A549 (cell line): ENCODE measurements at regions not wholly inside any gene's neighbourhood (a gene's known extent, or its start where the extent isn't known, plus 50 kb on each side); places are given as distances from the start of the nearest gene placed in this dataset.

Experiments
- ATAC-seq, 2 experiments: fragments of 200-7000 bp in 1 of 2; fragments of >200 bp in 1 of 2; cut with Nextera tagmentation in 1 of 2; cut with Tn5 transposase in 1 of 2; 3 replicates each; pipeline versions ENCODE4 v1.8.0 to v1.9.1; 2018 to 2020; ENCODE audit warnings: mild to moderate bottlenecking in 1 of 2, moderate library complexity in 1 of 2
- CTCF ChIA-PET: fragments of 300-600 bp; sonication (Branson Sonifier 250); formaldehyde crosslinking; extraction: SDS; loops from one replicate; lab custom pipeline; 2021; ENCODE audit warnings: antibody characterized with exemption, inconsistent platforms; lab: Yijun Ruan, JAX
- POLR2A ChIA-PET: fragments of 350-600 bp; formaldehyde crosslinking; extraction: SDS; loops from one replicate; lab custom pipeline; 2021; ENCODE audit warnings: antibody characterized with exemption, inconsistent platforms; lab: Yijun Ruan, JAX
- DNase-seq, 2 experiments: peaks; one replicate each; pipeline versions ENCODE4 v3.0.0 to v3.0.0-alpha.2; 2011 to 2016; ENCODE audit warnings: low read depth in 1 of 2, low spot score in 1 of 2
- FAIRE-seq: peaks from 2 replicates; lab custom pipeline; 2011; peaks lifted over from hg19 to GRCh38; lab: Jason Lieb, UNC
- H3K27ac ChIP-seq, 2 experiments: fragments of >200 bp; sonication (Bioruptor Twin); formaldehyde crosslinking; 3 replicates each; pipeline ENCODE4 v1.5.1; 2016 to 2017
- H3K4me1 ChIP-seq: fragments of >200 bp; sonication (Bioruptor Twin); formaldehyde crosslinking; 3 replicates; pipeline ENCODE4 v1.6.1; 2016
- H3K4me2 ChIP-seq: fragments of >200 bp; sonication (Bioruptor Twin); formaldehyde crosslinking; 3 replicates; pipeline ENCODE4 v1.6.1; 2016
- H3K4me3 ChIP-seq: fragments of >200 bp; sonication (Bioruptor Twin); formaldehyde crosslinking; 3 replicates; pipeline ENCODE4 v1.5.1; 2016
- H3K9me3 ChIP-seq: fragments of >200 bp; sonication (Bioruptor Twin); formaldehyde crosslinking; 3 replicates; pipeline ENCODE4 v1.6.1; 2016
- BCL3 ChIP-seq: fragments of >200 bp; sonication (Bioruptor Twin); formaldehyde crosslinking; IDR thresholded peaks from 3 replicates; pipeline ENCODE4 v1.6.1; 2016
- CBX2 ChIP-seq: fragments of 200-600 bp; sonication (generic); IDR thresholded peaks from 2 replicates; pipeline ENCODE4 v1.6.1; 2016; ENCODE audit warnings: low read depth, mild to moderate bottlenecking, borderline replicate concordance
- CEBPB ChIP-seq, 2 experiments: fragments of >200 bp in 1 of 2; sonication (Bioruptor Twin) in 1 of 2; formaldehyde crosslinking in 1 of 2; IDR thresholded peaks; 2 replicates each; pipeline ENCODE4 v1.6.1; 2012 to 2016
- E2F6 ChIP-seq: IDR thresholded peaks from 2 replicates; pipeline ENCODE4 v1.6.1; 2012; ENCODE audit warnings: low read depth, borderline replicate concordance
- ESRRA ChIP-seq: fragments of 150-350 bp; IDR thresholded peaks from 2 replicates; pipeline ENCODE4 v1.6.1; 2014; ENCODE audit warnings: mild to moderate bottlenecking, low read length, borderline replicate concordance
- FOSL2 ChIP-seq, 2 experiments: fragments of 450-650 bp in 1 of 2; fragments of >200 bp in 1 of 2; sonication (Bioruptor Twin) in 1 of 2; formaldehyde crosslinking; IDR thresholded peaks; 2 replicates each; pipeline versions ENCODE4 v1.5.0 to v1.6.1; 2016 to 2020; ENCODE audit warnings: mild to moderate bottlenecking in 1 of 2, moderate library complexity in 1 of 2
- GATA3 ChIP-seq: IDR thresholded peaks from 2 replicates; pipeline ENCODE4 v1.6.1; 2012; ENCODE audit warnings: borderline replicate concordance
- HES2 ChIP-seq: fragments of >200 bp; sonication (Bioruptor Twin); formaldehyde crosslinking; IDR thresholded peaks from 2 replicates; pipeline ENCODE4 v1.6.1; 2016
- HOXA7 ChIP-seq: fragments of 250-450 bp; sonication (Bioruptor Pico); IDR thresholded peaks from 2 replicates; pipeline ENCODE4 v1.5.0; 2020; ENCODE audit warnings: mild to moderate bottlenecking, moderate library complexity
- HOXB13 ChIP-seq: fragments of 250-450 bp; sonication (Bioruptor Pico); IDR thresholded peaks from 2 replicates; pipeline ENCODE4 v1.5.0; 2020; ENCODE audit warnings: low read depth, mild to moderate bottlenecking, moderate library complexity
- HOXB5 ChIP-seq: fragments of 250-450 bp; sonication (Bioruptor Pico); IDR thresholded peaks from 2 replicates; pipeline ENCODE4 v1.5.0; 2020; ENCODE audit warnings: mild to moderate bottlenecking, moderate library complexity
- JUN ChIP-seq, 2 experiments: fragments of >200 bp; sonication (Bioruptor Twin); formaldehyde crosslinking; IDR thresholded peaks; 2 replicates in 1 of 2; 3 replicates in 1 of 2; pipeline ENCODE4 v1.6.1; 2016 to 2017
- JUNB ChIP-seq: fragments of >200 bp; sonication (Bioruptor Twin); formaldehyde crosslinking; IDR thresholded peaks from 2 replicates; pipeline ENCODE4 v1.6.1; 2016
- KDM1A ChIP-seq: fragments of 200-600 bp; sonication (generic); IDR thresholded peaks from 2 replicates; pipeline ENCODE4 v1.6.1; 2016; ENCODE audit warnings: low read depth, mild to moderate bottlenecking
- MAFK ChIP-seq: fragments of 450-650 bp; IDR thresholded peaks from 2 replicates; pipeline ENCODE4 v1.6.1; 2014; ENCODE audit not compliant: partially characterized antibody
- MAX ChIP-seq: IDR thresholded peaks from 2 replicates; pipeline ENCODE4 v1.6.1; 2012
- MAZ ChIP-seq: fragments of 150-350 bp; IDR thresholded peaks from 2 replicates; pipeline ENCODE4 v1.6.1; 2014; ENCODE audit warnings: antibody characterized with exemption, low read depth, low read length, borderline replicate concordance
- MYC ChIP-seq: IDR thresholded peaks from 2 replicates; pipeline ENCODE4 v1.6.1; 2012; ENCODE audit warnings: mild to moderate bottlenecking, inconsistent platforms, low read length, improper control_type of control experiment, borderline replicate concordance
- NR3C1 ChIP-seq: fragments of >200 bp; sonication (Bioruptor Twin); formaldehyde crosslinking; IDR thresholded peaks from 3 replicates; pipeline ENCODE4 v1.6.1; 2017
- PHF8 ChIP-seq: fragments of 200-600 bp; sonication (generic); IDR thresholded peaks from 2 replicates; pipeline ENCODE4 v1.6.1; 2016; ENCODE audit warnings: low read depth, mild to moderate bottlenecking, antibody characterized with exemption, moderate library complexity, borderline replicate concordance
- RNF2 ChIP-seq: fragments of 200-600 bp; sonication (generic); IDR thresholded peaks from 2 replicates; pipeline ENCODE4 v1.6.1; 2016; ENCODE audit warnings: low read depth, mild to moderate bottlenecking, antibody characterized with exemption, moderate library complexity, borderline replicate concordance
- SMC3 ChIP-seq: fragments of >200 bp; sonication (Bioruptor Twin); formaldehyde crosslinking; IDR thresholded peaks from 3 replicates; pipeline ENCODE4 v1.6.1; 2018; ENCODE audit warnings: inconsistent platforms
- TFCP2L1 ChIP-seq: fragments of 250-450 bp; sonication (Bioruptor Pico); IDR thresholded peaks from 2 replicates; pipeline ENCODE4 v1.5.0; 2021; ENCODE audit warnings: mild to moderate bottlenecking
- WGBS: methylation state at CpG from one replicate; pipeline ENCODE4 v1.1.6; 2017; ENCODE audit errors: missing lambda C conversion rate; 5-methylcytosine and 5-hydroxymethylcytosine counted together
- TF ChIP-seq, protein P1 (sequence below): fragments of 450-650 bp; IDR thresholded peaks from 2 replicates; pipeline ENCODE4 v1.6.1; 2014; ENCODE audit warnings: antibody characterized with exemption
- TF ChIP-seq, protein P2 (sequence below): fragments of 150-350 bp; IDR thresholded peaks from 2 replicates; pipeline ENCODE4 v1.6.1; 2014; ENCODE audit warnings: low read depth, mild to moderate bottlenecking, low read length
- TF ChIP-seq, protein P3 (sequence below): fragments of 250-450 bp; sonication (Bioruptor Pico); IDR thresholded peaks from 2 replicates; pipeline ENCODE4 v1.5.0; 2021; ENCODE audit warnings: mild to moderate bottlenecking, moderate library complexity, borderline replicate concordance
- TF ChIP-seq, protein P4 (sequence below): IDR thresholded peaks from 2 replicates; pipeline ENCODE4 v1.6.1; 2012

DNA sequence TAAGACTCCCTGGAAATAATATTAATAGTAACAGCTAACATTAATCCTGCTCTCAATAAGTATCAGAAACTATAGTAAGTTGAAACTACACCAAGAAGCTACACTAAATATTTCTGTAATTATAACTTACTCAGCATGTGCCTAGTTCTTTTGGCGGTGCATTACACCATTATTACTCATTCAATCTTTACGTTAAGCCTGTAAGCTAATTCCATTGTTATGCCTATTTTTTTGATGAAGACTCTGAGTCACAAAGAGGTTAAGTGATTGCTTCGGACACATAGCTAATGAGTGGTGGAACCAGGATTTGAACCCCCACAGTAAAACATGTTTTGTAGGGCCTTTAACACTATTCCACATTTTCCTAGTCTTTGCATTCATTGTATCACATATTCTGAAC lies 111.6 kb downstream of the RASSF10 start:
- 0 out of 3 replicates have a peak overlapping the region, but pooled peaks have one; percentile 12 for H3K4me2 ChIP-seq
- ChIA-PET POLR2A (interaction anchor here (0.9 kb wide), 1 partner anchor 111 kb away, joined by 3 read pairs; no protein-coding TSS in a partner anchor), CTCF (interaction anchor here (0.5 to 1.9 kb wide), 7 partner anchors 14 to 157 kb away, joined by 3 to 7 read pairs (median 4); no protein-coding TSS in a partner anchor)
- FAIRE-seq (no peak), DNase-seq (no peak), ATAC-seq (no peak)
- 8% methylated on average over 3 of the region's 3 CpGs for WGBS
- H3K27ac ChIP-seq: peak overlapping the region; percentile 32 to 83; a peak in 5 of 6 replicates
- TF ChIP-seq E2F6 (no peak), FOSL2 (IDR thresholded peaks at IDR 0.05) (no peak; the same call in 1 of the 2 replicates), FOSL2 (CRISPR knock-in tag; IDR thresholded peaks at IDR 0.05) (peak; percentile 42), HOXB5 (CRISPR knock-in tag) (no peak), JUNB (peak; percentile 60)
- H3K4me3 ChIP-seq: no peak overlapping the region
- peaks cover 17% of the 10 kb centered on the region; the same call in 2 of the 3 replicates for H3K9me3 ChIP-seq
- H3K4me1 ChIP-seq: peaks cover 44% of the 10 kb centered on the region

- peaks cover 23% of the 10 kb centered on the region for H3K4me1 ChIP-seq
- peak; percentile 97 to 98 for ATAC-seq
- H3K4me2 ChIP-seq: peak overlapping the region; percentile 71
- CTCF ChIA-PET: interaction anchor here (0.9 to 1.8 kb wide), 3 partner anchors 7 to 17 kb away, joined by 3 to 8 read pairs (median 4); no protein-coding TSS in a partner anchor
- 0 out of 3 replicates have a peak overlapping the region, but pooled peaks have one; percentile 5 for H3K4me3 ChIP-seq
- FAIRE-seq: peak; percentile 98
- POLR2A ChIA-PET: no interaction called here
- H3K9me3 ChIP-seq: peaks cover 17% of the 10 kb centered on the region; the same call in 2 of the 3 replicates
- peak overlapping the region; percentile 79 to 83 for H3K27ac ChIP-seq
- 4% methylated on average over 7 of the region's 7 CpGs for WGBS
- peak; percentile 54 to 91 for DNase-seq
- TF ChIP-seq GATA3 (peak; percentile 64), CBX2 (no peak), TFCP2L1 (CRISPR knock-in tag) (no peak), PHF8 (no peak), ESRRA (no peak), MAX (peak; percentile 72; the same call in 1 of the 2 replicates), NR3C1 (no peak), JUN (IDR thresholded peaks at IDR 0.05) (peak; percentile 62 to 85; a peak in 4 of 5 replicates), SMC3 (peak; percentile 41; the same call in 2 of the 3 replicates), RNF2 (no peak), MAZ (no peak), CEBPB (IDR thresholded peaks at IDR 0.05) (peak; percentile 61 to 81), MAFK (peak; percentile 59), E2F6 (no peak), BCL3 (no peak), JUNB (peak; percentile 79), HES2 (no peak), MYC (no peak), HOXA7 (CRISPR knock-in tag) (no peak), FOSL2 (IDR thresholded peaks at IDR 0.05) (peak; percentile 51; the same call in 1 of the 2 replicates), FOSL2 (CRISPR knock-in tag; IDR thresholded peaks at IDR 0.05) (peak; percentile 83), KDM1A (no peak), HOXB13 (CRISPR knock-in tag) (no peak)
- TF ChIP-seq, protein P1, sequence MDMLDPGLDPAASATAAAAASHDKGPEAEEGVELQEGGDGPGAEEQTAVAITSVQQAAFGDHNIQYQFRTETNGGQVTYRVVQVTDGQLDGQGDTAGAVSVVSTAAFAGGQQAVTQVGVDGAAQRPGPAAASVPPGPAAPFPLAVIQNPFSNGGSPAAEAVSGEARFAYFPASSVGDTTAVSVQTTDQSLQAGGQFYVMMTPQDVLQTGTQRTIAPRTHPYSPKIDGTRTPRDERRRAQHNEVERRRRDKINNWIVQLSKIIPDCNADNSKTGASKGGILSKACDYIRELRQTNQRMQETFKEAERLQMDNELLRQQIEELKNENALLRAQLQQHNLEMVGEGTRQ: peak; percentile 57; the same call in 1 of the 2 replicates
- TF ChIP-seq, protein P2, sequence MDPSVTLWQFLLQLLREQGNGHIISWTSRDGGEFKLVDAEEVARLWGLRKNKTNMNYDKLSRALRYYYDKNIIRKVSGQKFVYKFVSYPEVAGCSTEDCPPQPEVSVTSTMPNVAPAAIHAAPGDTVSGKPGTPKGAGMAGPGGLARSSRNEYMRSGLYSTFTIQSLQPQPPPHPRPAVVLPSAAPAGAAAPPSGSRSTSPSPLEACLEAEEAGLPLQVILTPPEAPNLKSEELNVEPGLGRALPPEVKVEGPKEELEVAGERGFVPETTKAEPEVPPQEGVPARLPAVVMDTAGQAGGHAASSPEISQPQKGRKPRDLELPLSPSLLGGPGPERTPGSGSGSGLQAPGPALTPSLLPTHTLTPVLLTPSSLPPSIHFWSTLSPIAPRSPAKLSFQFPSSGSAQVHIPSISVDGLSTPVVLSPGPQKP: no peak
- TF ChIP-seq, protein P3, sequence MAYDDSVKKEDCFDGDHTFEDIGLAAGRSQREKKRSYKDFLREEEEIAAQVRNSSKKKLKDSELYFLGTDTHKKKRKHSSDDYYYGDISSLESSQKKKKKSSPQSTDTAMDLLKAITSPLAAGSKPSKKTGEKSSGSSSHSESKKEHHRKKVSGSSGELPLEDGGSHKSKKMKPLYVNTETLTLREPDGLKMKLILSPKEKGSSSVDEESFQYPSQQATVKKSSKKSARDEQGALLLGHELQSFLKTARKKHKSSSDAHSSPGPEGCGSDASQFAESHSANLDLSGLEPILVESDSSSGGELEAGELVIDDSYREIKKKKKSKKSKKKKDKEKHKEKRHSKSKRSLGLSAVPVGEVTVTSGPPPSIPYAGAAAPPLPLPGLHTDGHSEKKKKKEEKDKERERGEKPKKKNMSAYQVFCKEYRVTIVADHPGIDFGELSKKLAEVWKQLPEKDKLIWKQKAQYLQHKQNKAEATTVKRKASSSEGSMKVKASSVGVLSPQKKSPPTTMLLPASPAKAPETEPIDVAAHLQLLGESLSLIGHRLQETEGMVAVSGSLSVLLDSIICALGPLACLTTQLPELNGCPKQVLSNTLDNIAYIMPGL (CRISPR knock-in tag): no peak
- TF ChIP-seq, protein P4, sequence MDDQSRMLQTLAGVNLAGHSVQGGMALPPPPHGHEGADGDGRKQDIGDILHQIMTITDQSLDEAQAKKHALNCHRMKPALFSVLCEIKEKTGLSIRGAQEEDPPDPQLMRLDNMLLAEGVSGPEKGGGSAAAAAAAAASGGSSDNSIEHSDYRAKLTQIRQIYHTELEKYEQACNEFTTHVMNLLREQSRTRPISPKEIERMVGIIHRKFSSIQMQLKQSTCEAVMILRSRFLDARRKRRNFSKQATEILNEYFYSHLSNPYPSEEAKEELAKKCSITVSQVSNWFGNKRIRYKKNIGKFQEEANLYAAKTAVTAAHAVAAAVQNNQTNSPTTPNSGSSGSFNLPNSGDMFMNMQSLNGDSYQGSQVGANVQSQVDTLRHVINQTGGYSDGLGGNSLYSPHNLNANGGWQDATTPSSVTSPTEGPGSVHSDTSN: no peak
These were observed 117.3 kb downstream of the RASSF10 start for GRCh38 chr11:13126430-13126829.
